GM19240 (cell line): ENCODE measurements at regions not wholly inside any gene's neighbourhood (a gene's known extent, or its start where the extent isn't known, plus 50 kb on each side); places are given as distances from the start of the nearest gene placed in this dataset.
"Not testable (repeated sequence)": the region's sequence is repeated elsewhere in the genome, so short reads cannot be mapped to it uniquely, and the experiment has no call there.

ENCODE experiments used
- DNase-seq: peaks from one replicate; pipeline ENCODE4 v3.0.0; 2011; ENCODE audit warnings: low spot score; ENCODE audit not compliant: insufficient read length

GRCh38 chr6:140168365-140168764 is 793.9 kb upstream of the CITED2 start:
- DNase-seq: no peak

DNA sequence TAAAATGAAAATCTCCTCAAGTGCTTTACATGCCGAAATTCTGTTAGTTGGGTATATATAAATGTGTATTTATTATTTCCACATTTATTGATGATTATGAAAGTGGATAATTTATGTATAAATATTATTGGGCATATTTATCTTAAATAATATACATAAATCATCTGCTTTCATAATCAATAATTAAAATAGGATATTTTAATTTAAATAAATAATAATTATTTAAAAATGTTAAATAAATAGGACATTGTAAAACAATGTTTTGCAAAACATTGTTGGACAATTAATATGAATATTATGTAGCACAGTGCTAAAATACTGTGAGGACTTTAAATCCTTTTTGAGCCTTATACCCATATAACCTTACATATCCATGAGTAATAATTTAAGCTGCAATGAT is 786.5 kb upstream of the CITED2 start:
- DNase-seq: no peak

GRCh38 chr6:140160494-140160893 is 786.0 kb upstream of the CITED2 start:
- no peak for DNase-seq

DNA sequence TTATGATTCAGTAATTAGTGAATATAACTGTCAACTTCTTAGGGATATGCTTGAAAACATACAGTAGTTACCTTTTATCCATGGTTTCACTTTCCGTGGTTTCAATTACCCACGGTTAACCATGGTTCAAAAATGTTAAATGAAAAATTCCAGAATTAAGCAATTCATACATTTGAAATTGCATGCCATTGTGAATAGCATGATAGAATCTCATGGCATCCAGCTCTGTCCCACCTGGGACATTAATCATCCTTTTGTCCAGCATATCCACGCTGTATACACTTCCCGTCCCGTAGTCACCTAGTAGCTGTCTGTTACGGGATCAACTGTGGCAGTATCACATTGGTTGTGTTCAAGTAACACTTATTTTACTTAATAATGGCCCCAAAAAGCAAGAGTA is 781.7 kb upstream of the CITED2 start:
- DNase-seq: no peak

DNA sequence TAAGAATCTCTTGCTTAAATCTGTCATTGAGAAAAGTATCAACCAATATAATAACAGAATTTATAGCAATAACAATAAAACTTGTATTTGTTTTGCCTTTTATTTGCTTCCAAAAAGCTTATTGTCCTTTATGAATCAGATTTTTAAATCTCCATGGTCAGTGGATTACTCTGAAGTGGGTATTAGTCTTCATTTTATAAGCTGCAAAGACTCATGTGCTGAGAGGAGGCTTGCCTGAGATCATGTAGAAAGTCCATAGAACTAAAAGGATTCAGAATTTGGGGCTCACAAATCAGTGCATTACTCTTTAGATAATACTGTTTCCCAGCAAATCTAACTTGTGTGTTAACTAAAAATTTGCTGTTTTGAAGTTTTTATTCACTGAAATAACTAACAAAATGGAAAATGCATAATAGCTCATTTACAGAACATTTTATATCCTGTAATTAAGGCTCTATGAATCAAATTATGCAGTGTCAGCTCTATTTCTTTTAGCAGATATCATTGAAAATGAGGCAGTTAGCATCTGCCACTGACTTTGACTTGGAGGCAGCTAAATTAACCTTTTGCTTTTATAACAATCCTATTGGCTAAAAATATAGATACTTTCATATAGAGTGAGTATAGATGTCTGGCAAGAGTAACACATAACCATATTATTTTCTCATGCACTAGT is 781.1 kb upstream of the CITED2 start:
- no peak for DNase-seq

- no peak for DNase-seq
These were observed 779.3 kb upstream of the CITED2 start for GRCh38 chr6:140153703-140154102.

- not testable (repeated sequence) for DNase-seq
These were observed 773.7 kb upstream of the CITED2 start for GRCh38 chr6:140147825-140148814.

- DNase-seq: no peak
These were observed 766.4 kb upstream of the CITED2 start for GRCh38 chr6:140140891-140141290.

GRCh38 chr6:140138311-140139010 is 764.0 kb upstream of the CITED2 start:
- DNase-seq: no peak

GRCh38 chr6:140134224-140134623 is 759.8 kb upstream of the CITED2 start:
- no peak for DNase-seq

DNA sequence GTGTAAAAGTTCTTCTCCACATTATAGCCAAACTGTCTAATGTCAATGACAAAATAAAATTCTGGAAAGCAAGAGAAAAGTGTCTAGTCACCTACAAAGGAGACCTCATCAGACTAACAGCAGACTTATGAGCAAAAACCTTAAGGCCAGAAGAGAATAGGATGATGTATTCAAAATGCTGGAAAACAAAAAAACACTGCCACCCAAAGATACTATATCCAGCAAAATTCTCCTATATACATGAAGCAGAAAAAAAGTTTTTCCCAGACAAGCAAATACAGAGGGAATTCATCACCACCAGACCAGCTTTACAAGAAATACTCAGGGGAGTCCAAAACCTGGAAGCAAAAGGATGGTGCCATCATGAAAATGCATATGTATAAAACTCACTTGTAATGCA is 755.6 kb upstream of the CITED2 start:
- no peak for DNase-seq

- DNase-seq: no peak
These were observed 750.0 kb upstream of the CITED2 start for GRCh38 chr6:140124498-140124897.

- DNase-seq: no peak
These were observed 733.7 kb upstream of the CITED2 start for GRCh38 chr6:140108167-140108566.

- no peak for DNase-seq
These were observed 732.8 kb upstream of the CITED2 start for GRCh38 chr6:140107216-140107615.

- DNase-seq: no peak
These were observed 731.4 kb upstream of the CITED2 start for GRCh38 chr6:140105857-140106256.

GRCh38 chr6:140105241-140105640 is 730.8 kb upstream of the CITED2 start:
- no peak for DNase-seq

GRCh38 chr6:140101818-140102217 is 727.4 kb upstream of the CITED2 start:
- no peak for DNase-seq

- no peak for DNase-seq
These were observed 726.9 kb upstream of the CITED2 start for GRCh38 chr6:140101367-140101766.

GRCh38 chr6:140095532-140095931 is 721.1 kb upstream of the CITED2 start:
- DNase-seq: no peak

DNA sequence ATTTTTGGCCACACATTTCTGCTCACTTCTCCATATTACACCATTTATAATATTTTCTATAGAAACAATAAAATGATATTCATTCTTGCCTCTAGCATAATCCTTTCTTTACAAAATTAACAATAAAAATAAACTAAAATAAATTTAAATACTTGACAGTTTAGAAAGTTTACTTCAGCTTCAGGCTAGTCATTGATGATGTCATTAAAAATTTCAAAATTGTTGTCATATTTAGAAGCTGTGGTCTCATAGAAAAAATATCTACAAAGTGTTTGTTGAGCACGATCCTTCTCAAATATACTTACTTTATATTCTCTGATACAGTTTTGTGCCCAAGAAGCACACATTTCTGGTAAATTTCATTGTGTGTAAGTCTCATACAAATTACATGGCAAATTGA is 717.4 kb upstream of the CITED2 start:
- no peak for DNase-seq

DNA sequence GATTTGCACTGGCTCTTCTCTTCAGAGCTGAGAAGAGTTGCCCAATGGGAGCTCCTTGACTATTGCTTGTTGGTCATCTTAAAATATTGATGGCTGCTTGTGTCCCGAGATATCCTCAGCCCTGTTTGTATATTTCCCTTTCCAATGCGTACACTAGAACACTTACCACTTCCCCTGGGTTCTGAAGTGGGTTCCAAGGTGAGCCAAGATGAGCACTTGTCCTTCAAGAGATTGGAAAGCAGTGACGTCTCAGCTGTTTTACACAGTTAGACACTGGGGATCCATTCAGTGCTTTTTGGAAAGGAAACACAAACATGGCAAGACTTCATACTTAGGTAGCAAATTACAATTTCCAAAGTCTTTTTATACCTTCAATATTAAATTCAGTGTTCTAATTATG is 716.4 kb upstream of the CITED2 start:
- DNase-seq: no peak

DNA sequence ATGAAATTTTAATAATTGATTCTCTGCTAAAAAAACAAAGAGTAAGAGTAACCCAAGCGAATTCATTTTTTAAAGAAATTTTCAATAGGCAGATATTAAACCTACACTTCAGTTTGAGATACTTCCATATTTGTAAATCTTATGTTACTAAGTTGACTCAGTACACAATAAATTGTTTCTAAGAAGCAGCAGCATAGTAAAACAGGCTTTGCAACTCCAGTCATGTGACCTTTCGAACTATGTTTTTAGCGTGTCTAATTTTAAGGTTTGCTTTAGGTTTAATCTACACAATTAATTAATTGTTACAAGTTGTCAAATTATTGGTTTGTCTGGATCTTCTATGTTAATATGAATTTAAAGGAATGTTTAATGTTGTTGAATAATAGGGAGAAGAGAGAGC is 708.9 kb upstream of the CITED2 start:
- DNase-seq: no peak
